Nephron (organoid): ENCODE measurements at regions not wholly inside any gene's neighbourhood (a gene's known extent, or its start where the extent isn't known, plus 50 kb on each side); places are given as distances from the start of the nearest gene placed in this dataset.
A peak's percentile ranks its signal among the peaks of the same experiment; 100 is the strongest.

Experiments used
- H3K27ac Mint-ChIP-seq, 3 experiments: 2 replicates each; pipeline ENCODE4 v1.8.0; 2020; ENCODE audit warnings: mixed read lengths in 3 of 3, mild to moderate bottlenecking in 2 of 3, moderate library complexity in 1 of 3
- H3K27me3 Mint-ChIP-seq: 2 replicates; pipeline ENCODE4 v1.8.0; 2021; ENCODE audit warnings: low read depth, mild to moderate bottlenecking, moderate library complexity, mixed read lengths
- H3K36me3 Mint-ChIP-seq: 2 replicates; pipeline ENCODE4 v1.8.0; 2020; ENCODE audit warnings: low read depth, mixed read lengths
- H3K4me1 Mint-ChIP-seq: 2 replicates; pipeline ENCODE4 v1.8.0; 2020; ENCODE audit warnings: mixed read lengths
- H3K4me3 Mint-ChIP-seq, 3 experiments: 2 replicates each; pipeline ENCODE4 v1.8.0; 2020; ENCODE audit warnings: mild to moderate bottlenecking in 3 of 3, mixed read lengths in 3 of 3, moderate library complexity in 2 of 3
- H3K9me3 Mint-ChIP-seq: 2 replicates; pipeline ENCODE4 v1.8.0; 2020; ENCODE audit warnings: mixed read lengths
- TF ChIP-seq, protein P1 (sequence below), 3 experiments: fragments of 200-600 bp; sonication (generic); IDR thresholded peaks; one replicate each; pipeline ENCODE4 v1.5.0; 2021; ENCODE audit warnings: antibody characterized with exemption in 3 of 3; ENCODE audit not compliant: unreplicated experiment in 3 of 3

DNA sequence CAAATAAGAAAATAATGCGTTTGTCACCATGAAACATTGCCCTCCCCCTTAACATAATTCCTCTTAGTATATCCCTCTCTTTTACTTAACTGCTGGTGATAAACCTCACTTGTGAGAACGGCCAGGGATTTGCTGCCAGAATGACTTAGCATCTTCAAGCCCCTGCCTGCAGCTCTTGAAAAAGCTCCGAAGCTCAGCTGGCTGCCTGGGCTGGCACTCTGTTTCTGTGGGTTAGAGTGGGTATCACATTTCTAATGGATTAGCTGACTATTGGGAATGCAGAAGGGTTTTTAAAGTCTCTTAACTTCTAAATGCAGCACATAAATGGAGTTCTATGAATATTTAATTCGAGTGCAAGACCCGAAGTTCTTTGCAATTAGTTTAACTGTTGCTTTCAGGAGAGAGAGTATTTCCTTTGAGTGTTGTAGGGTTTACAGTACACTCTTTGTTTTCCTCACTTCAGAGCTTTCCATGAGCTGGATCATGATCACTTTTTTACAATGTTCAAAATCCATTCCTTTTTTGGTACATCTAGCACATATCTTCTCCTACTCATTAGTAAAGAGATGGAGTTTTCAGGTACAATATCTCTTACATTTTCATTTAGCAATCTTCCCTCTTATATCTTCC is 124.7 kb upstream of the RBMS3 start:
- Mint-ChIP-seq H3K27ac (peak overlapping the region in 2 of 3 experiments; percentile 16 to 46), H3K9me3 (peaks cover 5% of the 10 kb centered on the region), H3K27me3 (no peaks in the 10 kb centered on the region), H3K4me1 (peaks cover 24% of the 10 kb centered on the region), H3K4me3 (no peak overlapping the region), H3K36me3 (peaks cover 2% of the 10 kb centered on the region)
- TF ChIP-seq, protein P1, sequence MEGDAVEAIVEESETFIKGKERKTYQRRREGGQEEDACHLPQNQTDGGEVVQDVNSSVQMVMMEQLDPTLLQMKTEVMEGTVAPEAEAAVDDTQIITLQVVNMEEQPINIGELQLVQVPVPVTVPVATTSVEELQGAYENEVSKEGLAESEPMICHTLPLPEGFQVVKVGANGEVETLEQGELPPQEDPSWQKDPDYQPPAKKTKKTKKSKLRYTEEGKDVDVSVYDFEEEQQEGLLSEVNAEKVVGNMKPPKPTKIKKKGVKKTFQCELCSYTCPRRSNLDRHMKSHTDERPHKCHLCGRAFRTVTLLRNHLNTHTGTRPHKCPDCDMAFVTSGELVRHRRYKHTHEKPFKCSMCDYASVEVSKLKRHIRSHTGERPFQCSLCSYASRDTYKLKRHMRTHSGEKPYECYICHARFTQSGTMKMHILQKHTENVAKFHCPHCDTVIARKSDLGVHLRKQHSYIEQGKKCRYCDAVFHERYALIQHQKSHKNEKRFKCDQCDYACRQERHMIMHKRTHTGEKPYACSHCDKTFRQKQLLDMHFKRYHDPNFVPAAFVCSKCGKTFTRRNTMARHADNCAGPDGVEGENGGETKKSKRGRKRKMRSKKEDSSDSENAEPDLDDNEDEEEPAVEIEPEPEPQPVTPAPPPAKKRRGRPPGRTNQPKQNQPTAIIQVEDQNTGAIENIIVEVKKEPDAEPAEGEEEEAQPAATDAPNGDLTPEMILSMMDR (IDR thresholded peaks at IDR 0.05; ENCODE audit: unreplicated experiment in 3 of 3): no peak

DNA sequence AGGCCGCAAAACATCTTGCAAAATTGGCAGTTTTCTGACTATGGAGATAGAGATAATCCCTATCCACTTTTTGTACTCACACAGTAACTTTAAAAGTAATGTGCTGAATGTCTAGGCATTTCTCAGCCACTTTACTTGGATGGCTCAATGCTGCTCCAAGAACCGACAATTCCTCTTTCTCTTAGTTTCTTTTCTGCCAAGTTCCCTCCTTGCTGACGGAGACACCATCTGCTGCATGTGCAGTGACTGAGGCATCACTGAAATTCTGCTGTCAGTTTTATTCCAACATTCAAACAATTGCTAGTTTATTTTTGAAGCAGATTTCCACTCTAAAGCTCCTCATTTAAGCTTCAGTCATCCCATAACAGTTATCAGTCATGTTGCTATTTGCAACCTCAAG is 116.0 kb upstream of the RBMS3 start:
- Mint-ChIP-seq H3K4me3 (no peak overlapping the region), H3K36me3 (peaks cover 4% of the 10 kb centered on the region), H3K4me1 (peaks cover 13% of the 10 kb centered on the region), H3K27ac (no peak overlapping the region), H3K9me3 (peaks cover 6% of the 10 kb centered on the region), H3K27me3 (no peaks in the 10 kb centered on the region)
- TF ChIP-seq, protein P1 (IDR thresholded peaks at IDR 0.05; ENCODE audit: unreplicated experiment in 3 of 3): no peak

DNA sequence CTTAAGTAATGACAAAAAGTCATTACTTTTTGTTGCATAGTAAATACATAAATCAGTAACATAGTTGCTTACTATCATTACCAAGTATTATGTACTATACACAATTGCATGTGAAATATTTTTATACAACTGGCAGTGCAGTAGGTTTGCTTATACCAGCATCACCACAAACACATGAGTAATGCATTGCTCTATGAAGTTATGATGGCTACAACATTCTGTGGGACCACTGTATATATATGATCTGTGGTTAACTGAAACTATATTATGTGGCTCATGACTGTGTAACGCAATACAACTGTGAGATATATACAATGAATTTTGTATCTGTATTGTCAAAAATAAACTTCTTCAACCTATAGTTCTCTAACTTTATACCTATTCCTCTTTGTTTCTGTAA is 113.7 kb upstream of the RBMS3 start:
- Mint-ChIP-seq H3K36me3 (no peaks in the 10 kb centered on the region), H3K4me3 (no peak overlapping the region), H3K4me1 (peaks cover 21% of the 10 kb centered on the region), H3K27me3 (no peaks in the 10 kb centered on the region), H3K27ac (no peak overlapping the region), H3K9me3 (no peaks in the 10 kb centered on the region)
- TF ChIP-seq, protein P1 (IDR thresholded peaks at IDR 0.05; ENCODE audit: unreplicated experiment in 3 of 3): no peak

DNA sequence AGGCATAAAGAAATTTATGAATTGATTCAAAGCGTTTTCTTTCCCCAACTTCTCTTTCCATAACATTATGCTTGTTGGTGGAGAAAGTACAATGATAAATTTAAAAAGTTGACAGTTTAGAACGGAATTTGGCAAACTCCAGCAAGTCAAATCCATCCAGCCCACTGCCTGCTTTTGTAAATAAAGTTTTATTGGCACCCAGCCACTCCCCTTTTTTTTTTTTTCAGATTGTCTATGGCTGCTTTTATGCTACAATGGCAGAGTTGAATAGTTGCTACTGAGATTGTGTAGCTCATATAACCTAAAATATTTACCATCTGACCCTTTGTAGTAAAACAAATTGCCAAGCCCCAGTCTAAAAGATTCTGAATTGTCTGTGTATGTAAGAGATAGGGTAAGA is 112.8 kb upstream of the RBMS3 start:
- H3K9me3 Mint-ChIP-seq: no peaks in the 10 kb centered on the region
- peaks cover 24% of the 10 kb centered on the region for H3K4me1 Mint-ChIP-seq
- no peaks in the 10 kb centered on the region for H3K36me3 Mint-ChIP-seq
- no peaks in the 10 kb centered on the region for H3K27me3 Mint-ChIP-seq
- H3K4me3 Mint-ChIP-seq: no peak overlapping the region
- H3K27ac Mint-ChIP-seq: peak overlapping the region in 1 of 3 experiments; percentile 63
- TF ChIP-seq, protein P1 (IDR thresholded peaks at IDR 0.05; ENCODE audit: unreplicated experiment in 3 of 3): no peak

GRCh38 chr3:29168696-29169095 is 112.2 kb upstream of the RBMS3 start:
- peaks cover 24% of the 10 kb centered on the region for H3K4me1 Mint-ChIP-seq
- H3K4me3 Mint-ChIP-seq: no peak overlapping the region
- TF ChIP-seq, protein P1 (IDR thresholded peaks at IDR 0.05; ENCODE audit: unreplicated experiment in 3 of 3): no peak

DNA sequence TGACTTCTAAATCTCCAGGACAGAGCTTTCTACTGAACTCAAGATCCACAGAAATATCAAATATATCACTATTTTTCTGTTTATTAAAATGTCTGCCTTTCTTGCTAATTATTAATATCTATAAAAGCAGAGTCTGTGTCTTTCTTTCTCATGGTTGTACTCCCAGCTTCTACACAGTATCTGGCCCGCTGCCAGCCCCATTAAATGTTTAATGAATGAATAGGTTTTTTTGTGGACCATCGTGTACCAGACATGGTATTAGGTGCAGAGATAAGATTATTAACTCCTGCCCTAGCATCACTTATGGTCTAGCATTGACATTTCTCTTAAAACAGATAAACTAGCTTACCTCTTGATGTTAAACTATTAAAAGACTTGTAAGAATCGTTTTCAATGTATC is 111.4 kb upstream of the RBMS3 start:
- no peaks in the 10 kb centered on the region for H3K9me3 Mint-ChIP-seq
- H3K4me3 Mint-ChIP-seq: no peak overlapping the region
- H3K27me3 Mint-ChIP-seq: no peaks in the 10 kb centered on the region
- H3K27ac Mint-ChIP-seq: peak overlapping the region in 1 of 3 experiments; percentile 2
- TF ChIP-seq, protein P1 (IDR thresholded peaks at IDR 0.05; ENCODE audit: unreplicated experiment in 3 of 3): no peak
- H3K36me3 Mint-ChIP-seq: no peaks in the 10 kb centered on the region
- H3K4me1 Mint-ChIP-seq: peaks cover 24% of the 10 kb centered on the region

More at GRCh38 chr3:29168696-29169095, 112.2 kb upstream of the RBMS3 start:
- H3K36me3 Mint-ChIP-seq: no peaks in the 10 kb centered on the region
- H3K27ac Mint-ChIP-seq: peak overlapping the region in 2 of 3 experiments; percentile 14 to 63
- no peaks in the 10 kb centered on the region for H3K27me3 Mint-ChIP-seq
- no peaks in the 10 kb centered on the region for H3K9me3 Mint-ChIP-seq
